Stimulated activated CD4-positive, alpha-beta T cell treated with anti-CD3 and anti-CD28 coated beads, Interleukin-2, amount 100 ng/mL, for 48 hours (primary cell): ENCODE measurements at regions not wholly inside any gene's neighbourhood (a gene's known extent, or its start where the extent isn't known, plus 50 kb on each side); places are given as distances from the start of the nearest gene placed in this dataset.

Experiments
- DNase-seq, 2 donors: peaks; one replicate each; pipeline ENCODE4 v3.0.0-alpha.2; 2020

GRCh38 chr4:43837171-43837570 is 611.4 kb downstream of the KCTD8 start:
- DNase-seq = no peak

GRCh38 chr4:43837604-43838003 is 611.0 kb downstream of the KCTD8 start:
- no peak for DNase-seq

GRCh38 chr4:43842594-43842993 is 606.0 kb downstream of the KCTD8 start:
- no peak for DNase-seq

- no peak for DNase-seq
Measured at GRCh38 chr4:43843501-43843900, 605.1 kb downstream of the KCTD8 start.

GRCh38 chr4:43846111-43846587 is 602.5 kb downstream of the KCTD8 start:
- no peak for DNase-seq

GRCh38 chr4:43853565-43854264 is 594.9 kb downstream of the KCTD8 start:
- DNase-seq = no peak

- DNase-seq = no peak
Measured at GRCh38 chr4:43855283-43855682, 593.3 kb downstream of the KCTD8 start.

GRCh38 chr4:43864616-43865146 is 583.9 kb downstream of the KCTD8 start:
- DNase-seq = no peak

- DNase-seq = no peak
Measured at GRCh38 chr4:43867908-43868307, 580.7 kb downstream of the KCTD8 start.

- no peak for DNase-seq
Measured at GRCh38 chr4:43875655-43876054, 573.0 kb downstream of the KCTD8 start.

GRCh38 chr4:43882470-43882869 is 566.1 kb downstream of the KCTD8 start:
- no peak for DNase-seq

- DNase-seq = no peak
Measured at GRCh38 chr4:43886196-43886595, 562.4 kb downstream of the KCTD8 start.

GRCh38 chr4:43898836-43899235 is 549.8 kb downstream of the KCTD8 start:
- no peak for DNase-seq

GRCh38 chr4:43903456-43903855 is 545.2 kb downstream of the KCTD8 start:
- DNase-seq = no peak

- DNase-seq = no peak
Measured at GRCh38 chr4:43918377-43918776, 530.2 kb downstream of the KCTD8 start.

- no peak for DNase-seq
Measured at GRCh38 chr4:43932448-43932847, 516.2 kb downstream of the KCTD8 start.

GRCh38 chr4:43943998-43944397 is 504.6 kb downstream of the KCTD8 start:
- no peak for DNase-seq

- DNase-seq = no peak
Measured at GRCh38 chr4:43959976-43960375, 488.6 kb downstream of the KCTD8 start.

GRCh38 chr4:43968011-43968410 is 480.6 kb downstream of the KCTD8 start:
- no peak for DNase-seq

- DNase-seq = no peak
Measured at GRCh38 chr4:43983610-43984009, 465.0 kb downstream of the KCTD8 start.

GRCh38 chr4:43987331-43987944 is 461.2 kb downstream of the KCTD8 start:
- no peak for DNase-seq

- DNase-seq = no peak
Measured at GRCh38 chr4:43990551-43990950, 458.1 kb downstream of the KCTD8 start.

- no peak for DNase-seq
Measured at GRCh38 chr4:43990963-43991362, 457.6 kb downstream of the KCTD8 start.

- no peak for DNase-seq
Measured at GRCh38 chr4:43992552-43992951, 456.1 kb downstream of the KCTD8 start.
